Dermis blood vessel endothelial cell (primary cell): ENCODE measurements at regions not wholly inside any gene's neighbourhood (a gene's known extent, or its start where the extent isn't known, plus 50 kb on each side); places are given as distances from the start of the nearest gene placed in this dataset.

Experiments
- DNase-seq: peaks from one replicate; pipeline ENCODE4 v3.0.0; 2010

- DNase-seq: peak; percentile 35
Observed at GRCh38 chr7:41222746-41223145, 480.1 kb downstream of the INHBA start.

- no peak for DNase-seq
Observed at GRCh38 chr7:41220266-41220665, 482.6 kb downstream of the INHBA start.

- DNase-seq: no peak
Observed at GRCh38 chr7:41219276-41219675, 483.6 kb downstream of the INHBA start.

- no peak for DNase-seq
Observed at GRCh38 chr7:41217306-41217705, 485.6 kb downstream of the INHBA start.

GRCh38 chr7:41207141-41207540 lies 495.7 kb downstream of the INHBA start:
- no peak for DNase-seq

- DNase-seq: no peak
Observed at GRCh38 chr7:41206267-41206666, 496.6 kb downstream of the INHBA start.

- DNase-seq: no peak
Observed at GRCh38 chr7:41205600-41205999, 497.3 kb downstream of the INHBA start.

GRCh38 chr7:41203542-41203941 lies 499.3 kb downstream of the INHBA start:
- no peak for DNase-seq

GRCh38 chr7:41201021-41201420 lies 501.9 kb downstream of the INHBA start:
- no peak for DNase-seq

- DNase-seq: no peak
Observed at GRCh38 chr7:41199136-41199535, 503.8 kb downstream of the INHBA start.

GRCh38 chr7:41198502-41198901 lies 504.4 kb downstream of the INHBA start:
- DNase-seq: no peak

GRCh38 chr7:41197769-41198168 lies 505.1 kb downstream of the INHBA start:
- no peak for DNase-seq

GRCh38 chr7:41193738-41194282 lies 509.1 kb downstream of the INHBA start:
- DNase-seq: no peak

GRCh38 chr7:41190581-41190980 lies 512.3 kb downstream of the INHBA start:
- peak; percentile 36 for DNase-seq

- DNase-seq: peak; percentile 96
Observed at GRCh38 chr7:41189866-41190265, 513.0 kb downstream of the INHBA start.

- DNase-seq: peak; percentile 77
Observed at GRCh38 chr7:41188163-41189130, 514.4 kb downstream of the INHBA start.

GRCh38 chr7:41187322-41187721 lies 515.6 kb downstream of the INHBA start:
- peak; percentile 48 for DNase-seq

- DNase-seq: no peak
Observed at GRCh38 chr7:41185851-41186250, 517.0 kb downstream of the INHBA start.

- DNase-seq: no peak
Observed at GRCh38 chr7:41183741-41184140, 519.1 kb downstream of the INHBA start.

GRCh38 chr7:41182782-41183181 lies 520.1 kb downstream of the INHBA start:
- DNase-seq: no peak

GRCh38 chr7:41175435-41175834 lies 527.5 kb downstream of the INHBA start:
- no peak for DNase-seq

- DNase-seq: no peak
Observed at GRCh38 chr7:41174521-41174920, 528.4 kb downstream of the INHBA start.

GRCh38 chr7:41170466-41170865 lies 532.4 kb downstream of the INHBA start:
- no peak for DNase-seq

GRCh38 chr7:41169317-41169716 lies 533.6 kb downstream of the INHBA start:
- DNase-seq: peak; percentile 60
